Naive thymus-derived CD4-positive, alpha-beta T cell (primary cell): ENCODE measurements at regions not wholly inside any gene's neighbourhood (a gene's known extent, or its start where the extent isn't known, plus 50 kb on each side); places are given as distances from the start of the nearest gene placed in this dataset.
"Not testable (repeated sequence)": the region's sequence is repeated elsewhere in the genome, so short reads cannot be mapped to it uniquely, and the experiment has no call there.

Source experiments
- ATAC-seq: fragments of 150-1000 bp; cut with Tn5 transposase; 2 replicates; pipeline ENCODE4 v1.10.0; 2021; ENCODE audit warnings: mild to moderate bottlenecking, moderate library complexity
- CTCF ChIA-PET: fragments of 350-600 bp; sonication (Branson Sonifier 250); formaldehyde crosslinking; loops from one replicate; lab custom pipeline; 2021; ENCODE audit warnings: antibody characterized with exemption; lab: Charles Lee
- POLR2A ChIA-PET: fragments of 350-600 bp; sonication (Branson Sonifier 250); formaldehyde crosslinking; loops from one replicate; lab custom pipeline; 2021; ENCODE audit warnings: antibody characterized with exemption, inconsistent platforms; lab: Charles Lee
- DNase-seq, 9 donors: peaks; one replicate each; pipeline versions ENCODE4 v3.0.0 to v3.0.0-alpha.2; 2020 to 2022; ENCODE audit warnings: mixed read lengths in 1 of 9
- H3K27ac ChIP-seq: one replicate; pipeline ENCODE4 v1.7.0; 2013; ENCODE audit warnings: mild to moderate bottlenecking, low read depth, low read length, moderate library complexity
- H3K27me3 ChIP-seq, 2 donors: one replicate each; pipeline ENCODE4 v1.7.0; 2013; ENCODE audit warnings: low read length in 2 of 2, mild to moderate bottlenecking in 2 of 2, moderate library complexity in 2 of 2; ENCODE audit not compliant: control insufficient read depth in 2 of 2, insufficient read depth in 2 of 2
- H3K36me3 ChIP-seq, 3 experiments: 1 replicate in 2 of 3; 2 replicates in 1 of 3; pipeline ENCODE4 v1.7.0; 2013; ENCODE audit warnings: low read length in 3 of 3, mild to moderate bottlenecking in 3 of 3, moderate library complexity in 1 of 3; ENCODE audit not compliant: insufficient read depth in 3 of 3, control insufficient read depth in 2 of 3
- H3K4me1 ChIP-seq, 2 donors: one replicate each; pipeline ENCODE4 v1.7.0; 2013; ENCODE audit warnings: low read length in 2 of 2, mild to moderate bottlenecking in 2 of 2, moderate library complexity in 1 of 2; ENCODE audit not compliant: control insufficient read depth in 2 of 2, insufficient read depth in 2 of 2
- H3K4me3 ChIP-seq: 2 replicates; pipeline ENCODE4 v1.7.0; 2013; ENCODE audit warnings: mild to moderate bottlenecking, low read length
- H3K9me3 ChIP-seq, 3 experiments: 1 replicate in 2 of 3; 2 replicates in 1 of 3; pipeline ENCODE4 v1.7.0; 2013; ENCODE audit warnings: low read length in 3 of 3; ENCODE audit not compliant: control insufficient read depth in 2 of 3
- H3K27ac Mint-ChIP-seq, 9 donors: one replicate each; pipeline ENCODE4 v1.8.0; 2020 to 2022; ENCODE audit warnings: mixed read lengths in 9 of 9, mild to moderate bottlenecking in 8 of 9, moderate library complexity in 5 of 9, inconsistent platforms in 2 of 9
- H3K27me3 Mint-ChIP-seq, 5 donors: one replicate each; pipeline ENCODE4 v1.8.0; 2021 to 2022; ENCODE audit warnings: mixed read lengths in 5 of 5, mild to moderate bottlenecking in 1 of 5
- H3K36me3 Mint-ChIP-seq, 5 donors: one replicate each; pipeline ENCODE4 v1.8.0; 2020 to 2022; ENCODE audit warnings: mixed read lengths in 5 of 5, mild to moderate bottlenecking in 3 of 5, inconsistent platforms in 1 of 5
- H3K4me1 Mint-ChIP-seq, 7 donors: one replicate each; pipeline ENCODE4 v1.8.0; 2020 to 2022; ENCODE audit warnings: mixed read lengths in 7 of 7, mild to moderate bottlenecking in 3 of 7, inconsistent platforms in 1 of 7
- H3K4me3 Mint-ChIP-seq, 10 donors: one replicate each; pipeline ENCODE4 v1.8.0; 2020 to 2022; ENCODE audit warnings: mild to moderate bottlenecking in 10 of 10, mixed read lengths in 10 of 10, moderate library complexity in 6 of 10, inconsistent platforms in 2 of 10
- H3K9me3 Mint-ChIP-seq, 11 donors: one replicate each; pipeline ENCODE4 v1.8.0; 2020 to 2022; ENCODE audit warnings: mixed read lengths in 11 of 11, mild to moderate bottlenecking in 4 of 11, inconsistent platforms in 1 of 11, moderate library complexity in 1 of 11
- intact Hi-C, 2 donors: fragments of 100-400 bp; cut with micrococcal nuclease; formaldehyde crosslinking; loops; one replicate each; pipeline ENCODE4 v1.15.1; 2023

DNA sequence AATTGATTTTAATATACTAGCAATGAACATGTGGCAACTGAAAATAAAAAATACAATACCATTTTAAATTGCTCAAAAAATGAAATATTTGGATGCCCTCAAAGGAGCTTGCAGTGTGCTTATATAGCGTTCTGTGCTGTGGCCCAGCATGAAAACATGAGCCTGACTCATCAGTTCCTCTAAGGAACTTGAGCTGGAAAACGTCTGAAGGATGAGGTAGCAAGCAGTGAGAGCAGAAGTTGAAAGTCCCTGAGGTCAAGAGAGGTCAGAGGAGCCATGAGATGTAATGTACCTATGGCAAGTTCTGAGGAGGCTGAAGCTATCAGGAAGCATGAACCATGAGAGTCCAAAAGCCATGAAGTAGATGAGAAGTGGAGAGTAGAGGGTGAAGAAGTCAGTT, 59.7 kb downstream of the HMGB3 start:
- DNase-seq: no peak
- H3K4me3 ChIP-seq: no peak overlapping the region
- Mint-ChIP-seq H3K27me3 (peaks cover 0 to 5% (median 0%) of the 10 kb centered on the region in 5 donors), H3K36me3 (no peaks in the 10 kb centered on the region), H3K4me3 (no peak overlapping the region), H3K27ac (no peak overlapping the region), H3K9me3 (peaks cover 0 to 5% (median 0%) of the 10 kb centered on the region in 11 donors), H3K4me1 (no peaks in the 10 kb centered on the region)
- H3K9me3 ChIP-seq: no peaks in the 10 kb centered on the region
- ChIA-PET POLR2A (no interaction called here), CTCF (no interaction called here)
- no peaks in the 10 kb centered on the region for H3K27me3 ChIP-seq
- H3K36me3 ChIP-seq: no peaks in the 10 kb centered on the region
- no peak overlapping the region for H3K27ac ChIP-seq
- no peaks in the 10 kb centered on the region for H3K4me1 ChIP-seq
- ATAC-seq: no peak
- intact Hi-C loops: no loop called here

DNA sequence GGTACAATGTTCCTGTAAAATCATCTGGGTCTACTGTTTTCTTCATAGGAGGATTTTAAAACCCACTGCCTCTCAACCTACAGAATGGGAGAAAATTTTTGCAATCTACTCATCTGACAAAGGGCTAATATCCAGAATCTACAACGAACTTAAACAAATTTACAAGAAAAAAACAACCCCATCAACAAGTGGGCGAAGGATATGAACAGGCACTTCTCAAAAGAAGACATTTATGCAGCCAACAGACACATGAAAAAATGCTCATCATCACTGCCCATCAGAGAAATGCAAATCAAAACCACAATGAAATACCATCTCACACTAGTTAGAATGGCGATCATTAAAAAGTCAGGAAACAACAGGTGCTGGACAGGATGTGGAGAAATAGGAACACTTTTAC, 83.2 kb downstream of the HMGB3 start:
- H3K27me3 ChIP-seq, H3K9me3 ChIP-seq, DNase-seq, H3K36me3 Mint-ChIP-seq, ATAC-seq, H3K27ac Mint-ChIP-seq, H3K4me1 Mint-ChIP-seq, H3K9me3 Mint-ChIP-seq, H3K27me3 Mint-ChIP-seq, intact Hi-C loops, POLR2A ChIA-PET, H3K4me3 ChIP-seq, H3K4me3 Mint-ChIP-seq, H3K4me1 ChIP-seq, H3K36me3 ChIP-seq, H3K27ac ChIP-seq, CTCF ChIA-PET: not testable (repeated sequence)

DNA sequence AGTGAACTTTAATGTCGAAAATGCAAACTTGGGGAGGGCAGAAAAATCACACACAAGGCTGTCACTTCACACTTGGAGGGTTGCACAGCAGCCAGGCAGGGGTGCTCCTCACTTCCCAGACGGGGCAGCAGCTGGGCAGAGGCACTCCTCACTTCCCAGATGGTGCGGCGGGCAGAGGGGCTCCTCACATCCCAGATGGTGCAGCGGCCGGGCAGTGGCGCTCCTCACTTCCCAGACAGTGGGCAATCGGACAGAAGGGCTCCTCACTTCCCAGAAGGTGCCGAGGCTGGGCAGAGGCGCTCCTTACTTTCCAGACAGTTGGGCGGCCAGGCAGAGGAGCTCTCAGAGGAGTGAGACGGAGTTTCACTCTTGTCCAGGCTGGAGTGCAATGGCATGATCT, 90.6 kb downstream of the HMGB3 start:
- Histone ChIP-seq H3K36me3 (no peaks in the 10 kb centered on the region), H3K27ac (no peak overlapping the region), H3K4me1 (no peaks in the 10 kb centered on the region), H3K27me3 (no peaks in the 10 kb centered on the region), H3K9me3 (no peaks in the 10 kb centered on the region), H3K4me3 (no peak overlapping the region)
- intact Hi-C loops: no loop called here
- Mint-ChIP-seq H3K9me3 (no peaks in the 10 kb centered on the region), H3K4me3 (no peak overlapping the region), H3K27ac (no peak overlapping the region), H3K27me3 (peaks cover 0 to 3% (median 0%) of the 10 kb centered on the region in 5 donors), H3K36me3 (no peaks in the 10 kb centered on the region), H3K4me1 (no peaks in the 10 kb centered on the region)
- no peak for DNase-seq
- ChIA-PET POLR2A (no interaction called here), CTCF (no interaction called here)
- ATAC-seq: no peak

DNA sequence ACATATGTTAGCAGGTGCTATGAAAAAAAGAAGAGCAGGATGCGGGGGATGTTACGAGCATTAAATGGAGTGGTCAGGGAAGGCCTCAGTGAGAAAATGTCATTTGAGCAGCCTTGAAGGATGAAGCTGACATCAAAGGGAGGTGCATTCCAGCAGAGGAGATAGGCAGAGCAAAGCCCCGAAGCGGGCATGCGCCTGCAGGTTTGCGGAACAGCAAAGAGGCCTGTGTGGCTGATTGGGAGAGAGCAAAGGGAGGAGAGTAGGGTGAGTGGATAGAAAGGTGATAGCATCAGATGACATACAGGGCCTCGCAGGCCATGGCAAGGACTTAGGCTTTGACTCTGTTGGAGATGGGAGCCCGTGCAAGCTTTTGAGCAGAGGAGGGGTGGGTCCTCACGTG, 95.4 kb upstream of the GPR50 start:
- intact Hi-C loops: loop anchor here (5.0 to 10.0 kb wide), 3 partner anchors 99 to 199 kb away; partner anchors contain the start of genes CD99L2 (in 1 of the 2) and HMGB3 (in 1 of the 2)
- Mint-ChIP-seq H3K27ac (no peak overlapping the region), H3K4me3 (no peak overlapping the region), H3K27me3 (peaks cover 5 to 25% (median 14%) of the 10 kb centered on the region in 5 donors), H3K9me3 (no peaks in the 10 kb centered on the region), H3K36me3 (no peaks in the 10 kb centered on the region), H3K4me1 (peaks cover 0 to 7% (median 0%) of the 10 kb centered on the region in 7 donors)
- Histone ChIP-seq H3K4me1 (no peaks in the 10 kb centered on the region), H3K36me3 (no peaks in the 10 kb centered on the region), H3K9me3 (no peaks in the 10 kb centered on the region), H3K4me3 (no peak overlapping the region), H3K27me3 (no peaks in the 10 kb centered on the region), H3K27ac (no peak overlapping the region)
- ATAC-seq (no peak), DNase-seq (no peak)
- POLR2A ChIA-PET: interaction anchor here (0.6 to 1.2 kb wide), 2 partner anchors 309 to 335 kb away, joined by 3 read pairs; no protein-coding TSS in a partner anchor
- CTCF ChIA-PET: interaction anchor here (0.7 to 3.0 kb wide), 3 partner anchors 9 to 310 kb away, joined by 3 to 41 read pairs (median 13); no protein-coding TSS in a partner anchor

DNA sequence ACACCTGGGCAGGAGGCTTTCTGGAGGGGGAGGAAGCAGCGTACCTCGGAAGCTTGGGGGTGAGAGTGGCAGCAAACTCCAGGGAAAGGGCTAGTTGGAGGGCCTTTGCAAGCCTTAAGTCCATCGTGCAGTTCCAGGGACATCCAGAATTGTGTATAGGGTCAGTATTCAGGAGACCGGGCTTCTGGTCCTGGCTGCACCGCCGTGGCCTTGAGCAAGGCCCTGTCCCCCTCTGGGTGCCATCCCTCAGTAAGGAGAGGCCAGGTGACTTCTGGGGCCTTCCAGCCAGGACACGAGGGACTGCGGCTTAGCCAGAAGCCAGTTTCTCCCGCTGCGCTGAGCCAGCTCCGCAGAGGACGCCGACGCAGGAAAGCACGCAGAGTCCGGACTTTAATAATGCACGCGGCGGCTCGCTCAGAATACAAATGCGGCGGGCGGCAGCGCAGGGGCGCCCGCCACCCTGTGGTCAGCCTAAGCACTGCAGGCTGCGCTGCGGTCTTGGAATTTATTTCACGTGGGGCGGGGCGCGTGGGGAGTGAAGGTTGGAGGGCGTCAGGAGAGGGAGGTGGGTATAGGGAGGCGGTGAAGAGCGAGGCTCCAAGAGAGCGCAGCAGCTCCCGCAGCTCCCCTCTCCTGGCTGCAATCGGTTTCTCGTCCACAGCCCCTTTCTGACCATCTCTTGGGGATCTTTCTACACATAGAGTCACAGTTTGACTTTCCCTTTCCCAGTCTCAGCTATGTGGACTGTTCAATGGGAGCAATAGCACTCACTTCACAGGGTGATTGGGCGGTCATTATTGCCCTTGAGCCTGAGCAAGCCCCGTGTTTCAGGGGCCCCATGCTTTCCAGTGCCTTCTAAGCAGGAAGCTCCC, 94.1 kb upstream of the GPR50 start:
- intact Hi-C loops: loop anchor here (1.0 to 10.0 kb wide), 4 partner anchors 100 to 310 kb away; partner anchors contain the start of genes CD99L2 (in 1 of the 2) and HMGB3 (in 1 of the 2)
- DNase-seq (peak; percentile 19 to 62 (median 45)), ATAC-seq (peak; percentile 91)
- H3K36me3 Mint-ChIP-seq: no peaks in the 10 kb centered on the region
- no peaks in the 10 kb centered on the region for H3K9me3 Mint-ChIP-seq
- no peak overlapping the region for H3K27ac Mint-ChIP-seq
- POLR2A ChIA-PET: interaction anchor here (1.2 kb wide), 1 partner anchor 336 kb away, joined by 3 read pairs; no protein-coding TSS in a partner anchor
- Histone ChIP-seq H3K36me3 (no peaks in the 10 kb centered on the region), H3K4me1 (no peaks in the 10 kb centered on the region), H3K27ac (no peak overlapping the region), H3K27me3 (no peaks in the 10 kb centered on the region), H3K9me3 (no peaks in the 10 kb centered on the region), H3K4me3 (no peak overlapping the region)
- peak overlapping the region in 7 of 10 donors; percentile 12 to 61 (median 49) for H3K4me3 Mint-ChIP-seq
- CTCF ChIA-PET: interaction anchor here (0.6 to 3.0 kb wide), 7 partner anchors 10 to 1166 kb away, joined by 3 to 41 read pairs (median 4); no protein-coding TSS in a partner anchor
- H3K4me1 Mint-ChIP-seq: peaks cover 0 to 7% (median 0%) of the 10 kb centered on the region in 7 donors
- peaks cover 5 to 25% (median 14%) of the 10 kb centered on the region in 5 donors for H3K27me3 Mint-ChIP-seq

DNA sequence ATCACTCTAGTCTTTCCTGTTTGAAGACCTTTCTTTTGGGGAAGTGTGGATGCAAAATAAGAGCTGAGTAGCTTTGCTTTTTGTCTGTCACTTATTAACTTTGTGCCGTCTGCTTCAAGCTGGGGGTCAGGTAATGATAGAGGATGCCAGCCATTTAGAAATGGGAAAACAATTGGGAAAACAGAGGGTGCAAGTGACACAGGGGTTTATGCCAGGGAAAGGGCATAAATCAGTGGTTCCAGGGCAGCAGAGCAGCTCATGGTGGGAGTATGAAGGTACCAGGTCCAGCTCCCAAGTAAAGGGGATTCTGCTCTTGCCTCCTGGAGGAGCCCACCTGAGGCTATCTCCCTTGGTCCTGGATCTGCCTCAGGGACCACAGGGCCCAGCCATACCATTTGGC, 91.9 kb upstream of the GPR50 start:
- Mint-ChIP-seq H3K9me3 (no peaks in the 10 kb centered on the region), H3K27ac (no peak overlapping the region), H3K27me3 (peaks cover 5 to 23% (median 14%) of the 10 kb centered on the region in 5 donors), H3K4me3 (no peak overlapping the region), H3K36me3 (no peaks in the 10 kb centered on the region), H3K4me1 (peaks cover 0 to 7% (median 0%) of the 10 kb centered on the region in 7 donors)
- intact Hi-C loops: loop anchor here (5.0 to 10.0 kb wide), 3 partner anchors 102 to 202 kb away; partner anchors contain the start of genes CD99L2 (in 1 of the 2) and HMGB3 (in 1 of the 2)
- CTCF ChIA-PET: interaction anchor here (1.6 kb wide), 1 partner anchor 312 kb away, joined by 5 read pairs; no protein-coding TSS in a partner anchor
- POLR2A ChIA-PET: no interaction called here
- Histone ChIP-seq H3K27me3 (no peaks in the 10 kb centered on the region), H3K9me3 (no peaks in the 10 kb centered on the region), H3K36me3 (no peaks in the 10 kb centered on the region), H3K4me1 (no peaks in the 10 kb centered on the region), H3K4me3 (no peak overlapping the region), H3K27ac (no peak overlapping the region)
- DNase-seq (no peak), ATAC-seq (no peak)
